HepG2 (cell line): ENCODE measurements at regions not wholly inside any gene's neighbourhood (a gene's known extent, or its start where the extent isn't known, plus 50 kb on each side); places are given as distances from the start of the nearest gene placed in this dataset.

Experiments
- ATAC-seq: fragments of 200-7000 bp; cut with Tn5 transposase; 3 replicates; pipeline ENCODE4 v1.9.1; 2020; ENCODE audit warnings: mild to moderate bottlenecking, moderate library complexity
- BruUV-seq: library from RNA; stranded (reverse); fragments of 400-500 nt; replicated peaks from 2 replicates; lab custom pipeline; 2021; lab: Mats Ljungman, UMichigan
- CTCF ChIA-PET: fragments of 300-600 bp; formaldehyde crosslinking; extraction: SDS; loops from one replicate; lab custom pipeline; 2021; ENCODE audit warnings: low total read pairs, inconsistent platforms, low intra/inter-chr PET ratio; lab: Yijun Ruan, JAX
- POLR2A ChIA-PET: fragments of 350-600 bp; sonication (Branson Sonifier 250); formaldehyde crosslinking; loops from one replicate; lab custom pipeline; 2020; ENCODE audit warnings: antibody characterized with exemption, inconsistent platforms; lab: Yijun Ruan, JAX
- DNase-seq: peaks from one replicate; pipeline ENCODE4 v3.0.0-alpha.2; 2015; ENCODE audit warnings: low spot score
- FAIRE-seq: peaks from 3 replicates; lab custom pipeline; 2011; peaks lifted over from hg19 to GRCh38; lab: Jason Lieb, UNC
- H2AFZ ChIP-seq: one replicate; pipeline ENCODE4 v1.6.1; 2011; ENCODE audit warnings: low read length, inconsistent platforms
- H3K27ac ChIP-seq: fragments of 300-600 bp; 3 replicates; pipeline ENCODE4 v1.8.0; 2011; ENCODE audit warnings: mixed run types, mild to moderate bottlenecking, mixed read lengths, low read length, inconsistent platforms; ENCODE audit not compliant: insufficient read depth; ENCODE audit errors: extremely low read length
- H3K27me3 ChIP-seq, 2 experiments: fragments of 200-600 bp in 1 of 2; 2 replicates in 1 of 2; 3 replicates in 1 of 2; pipeline versions ENCODE4 v1.6.0 to v1.8.0; 2011; ENCODE audit warnings: low read length in 2 of 2, mild to moderate bottlenecking in 2 of 2, moderate library complexity in 2 of 2, inconsistent platforms in 1 of 2; ENCODE audit not compliant: insufficient read depth in 2 of 2, control insufficient read depth in 1 of 2
- H3K36me3 ChIP-seq, 2 experiments: fragments of 200-600 bp in 1 of 2; replicated peaks in 1 of 2; 2 replicates in 1 of 2; 3 replicates in 1 of 2; pipeline versions ENCODE4 v1.5.1 to v1.8.0; 2011; ENCODE audit warnings: low read length in 2 of 2, inconsistent platforms in 1 of 2; ENCODE audit not compliant: insufficient read depth in 2 of 2, control insufficient read depth in 1 of 2
- H3K4me1 ChIP-seq: 2 replicates; pipeline ENCODE4 v1.5.1; 2012; ENCODE audit warnings: low read length, inconsistent platforms; ENCODE audit not compliant: insufficient read depth
- H3K4me2 ChIP-seq: 2 replicates; pipeline ENCODE4 v1.6.0; 2011; ENCODE audit warnings: low read depth, low read length, inconsistent platforms
- H3K4me3 ChIP-seq, 3 experiments: fragments of 200-600 bp in 1 of 3; sonication (generic), shearing (Covaris generic) in 1 of 3; replicated peaks in 1 of 3; 2 replicates each; pipeline ENCODE4 v1.5.1; 2011 to 2016; ENCODE audit warnings: low read length in 3 of 3, inconsistent platforms in 2 of 3, low read depth in 2 of 3, mild to moderate bottlenecking in 2 of 3, control low read depth in 1 of 3, mixed read lengths in 1 of 3; ENCODE audit not compliant: insufficient read depth in 1 of 3
- H3K79me2 ChIP-seq: one replicate; pipeline ENCODE4 v1.6.1; 2011; ENCODE audit warnings: low read length, inconsistent platforms; ENCODE audit not compliant: insufficient read depth
- H3K9ac ChIP-seq: 2 replicates; pipeline ENCODE4 v1.6.0; 2011; ENCODE audit warnings: mild to moderate bottlenecking, low read depth, low read length, inconsistent platforms; ENCODE audit not compliant: insufficient read depth
- H3K9me3 ChIP-seq: 2 replicates; pipeline ENCODE4 v1.5.1; 2012; ENCODE audit warnings: mild to moderate bottlenecking, low read length
- H4K20me1 ChIP-seq: 2 replicates; pipeline ENCODE4 v1.6.0; 2011; ENCODE audit warnings: inconsistent platforms, mild to moderate bottlenecking, low read length, moderate library complexity; ENCODE audit not compliant: insufficient read depth
- ATF2 ChIP-seq: sonication (generic); formaldehyde crosslinking; IDR thresholded peaks from 2 replicates; pipeline ENCODE4 v1.4.0; 2020; ENCODE audit warnings: missing genetic modification reagents
- ATF5 ChIP-seq: sonication (generic); formaldehyde crosslinking; IDR thresholded peaks from 2 replicates; pipeline ENCODE4 v1.4.0; 2020; ENCODE audit warnings: mild to moderate bottlenecking, low read depth, missing genetic modification reagents
- CSRNP1 ChIP-seq: sonication (generic); formaldehyde crosslinking; IDR thresholded peaks from 2 replicates; pipeline ENCODE4 v1.8.1; 2023; ENCODE audit warnings: mild to moderate bottlenecking, missing genetic modification reagents
- FOSL2 ChIP-seq: sonication (generic); formaldehyde crosslinking; IDR thresholded peaks from 2 replicates; pipeline ENCODE4 v1.4.0; 2020; ENCODE audit warnings: missing genetic modification reagents
- HOXA7 ChIP-seq: sonication (generic); formaldehyde crosslinking; IDR thresholded peaks from 2 replicates; pipeline ENCODE4 v1.8.1; 2022; ENCODE audit warnings: mild to moderate bottlenecking, missing genetic modification reagents, moderate library complexity
- MZF1 ChIP-seq: sonication (generic); formaldehyde crosslinking; IDR thresholded peaks from 2 replicates; pipeline ENCODE4 v1.8.1; 2023; ENCODE audit warnings: mild to moderate bottlenecking, missing genetic modification reagents, borderline replicate concordance
- NR3C1 ChIP-seq: sonication (generic); formaldehyde crosslinking; IDR thresholded peaks from 2 replicates; pipeline ENCODE4 v1.4.0; 2020; ENCODE audit warnings: missing genetic modification reagents
- ZBTB10 ChIP-seq: sonication (generic); formaldehyde crosslinking; IDR thresholded peaks from 2 replicates; pipeline ENCODE4 v1.4.0; 2020; ENCODE audit warnings: missing genetic modification reagents, borderline replicate concordance
- ZNF652 ChIP-seq: IDR thresholded peaks from 2 replicates; pipeline ENCODE4 v1.6.1; 2016; ENCODE audit warnings: low read depth, borderline replicate concordance
- ZNF703 ChIP-seq: sonication (generic); formaldehyde crosslinking; IDR thresholded peaks from 2 replicates; pipeline ENCODE4 v1.5.1; 2020; ENCODE audit warnings: missing genetic modification reagents, mild to moderate bottlenecking, moderate library complexity, borderline replicate concordance
- ZSCAN29 ChIP-seq: sonication (generic); formaldehyde crosslinking; conservative IDR thresholded peaks from 2 replicates; pipeline ENCODE4 v1.4.0; 2020; ENCODE audit warnings: mild to moderate bottlenecking, missing genetic modification reagents
- WGBS: methylation state at CpG from one replicate; pipeline ENCODE4 v1.1.6; 2017; ENCODE audit warnings: low lambda C conversion rate; 5-methylcytosine and 5-hydroxymethylcytosine counted together
- in situ Hi-C: cut with HindIII; loops from 2 replicates; pipeline ENCODE4 v1.10.0; 2017; ENCODE audit warnings: low pct_unique_long_range_greater_than_20kb; ENCODE audit not compliant: extremely low pct_ligation_motif_present
- intact Hi-C: fragments of 100-400 bp; cut with micrococcal nuclease; formaldehyde crosslinking; loops from one replicate; pipeline ENCODE4 v1.10.0; 2022; ENCODE audit not compliant: unreplicated experiment

GRCh38 chr2:95760806-95761525, 169.2 kb downstream of the TRIM43 start:
- 27% methylated on average over 10 of the region's 11 CpGs for WGBS
- Histone ChIP-seq H3K4me2 (no peak overlapping the region), H4K20me1 (no peaks in the 10 kb centered on the region), H3K36me3 (no peaks in the 10 kb centered on the region), H3K4me1 (no peaks in the 10 kb centered on the region), H3K9ac (no peak overlapping the region), H3K27me3 (peaks cover 8 to 9% of the 10 kb centered on the region in 2 experiments; a peak in 4 of 5 replicates), H3K4me3 (no peak overlapping the region), H3K27ac (no peak overlapping the region), H3K79me2 (no peaks in the 10 kb centered on the region), H2AFZ (no peak overlapping the region), H3K9me3 (no peaks in the 10 kb centered on the region)
- no peak for FAIRE-seq
- BruUV-seq: no TSS peak
- DNase-seq: no peak
- intact Hi-C loops: no loop called here
- ChIA-PET CTCF (no interaction called here), POLR2A (no interaction called here)
- in situ Hi-C loops: no loop called here
- TF ChIP-seq ZBTB10 (CRISPR knock-in tag) (no peak), FOSL2 (peak; percentile 27; the same call in 1 of the 2 replicates)
- ATAC-seq: no peak; the same call in 2 of the 3 replicates

GRCh38 chr2:95761556-95761955, 169.8 kb downstream of the TRIM43 start:
- DNase-seq (no peak), FAIRE-seq (no peak), ATAC-seq (no peak)
- POLR2A ChIA-PET: no interaction called here
- Histone ChIP-seq H3K27ac (no peak overlapping the region), H3K4me1 (no peaks in the 10 kb centered on the region), H4K20me1 (no peaks in the 10 kb centered on the region), H2AFZ (no peak overlapping the region), H3K4me3 (no peak overlapping the region), H3K9ac (no peak overlapping the region), H3K79me2 (no peaks in the 10 kb centered on the region), H3K4me2 (no peak overlapping the region), H3K36me3 (no peaks in the 10 kb centered on the region), H3K9me3 (no peaks in the 10 kb centered on the region), H3K27me3 (peaks cover 8 to 9% of the 10 kb centered on the region in 2 experiments; a peak in 4 of 5 replicates)
- 0% methylated on average over 2 of the region's 3 CpGs for WGBS
- in situ Hi-C loops (no loop called here), intact Hi-C loops (no loop called here)
- CTCF ChIA-PET: no interaction called here
- no TSS peak for BruUV-seq
- TF ChIP-seq ATF5 (CRISPR knock-in tag) (no peak), ZNF652 (no peak), MZF1 (CRISPR knock-in tag) (no peak), HOXA7 (CRISPR knock-in tag) (no peak), NR3C1 (CRISPR knock-in tag) (no peak), ZNF703 (CRISPR knock-in tag) (no peak), ATF2 (CRISPR knock-in tag) (no peak), ZSCAN29 (CRISPR knock-in tag) (no peak), CSRNP1 (CRISPR knock-in tag) (no peak)
